GM19240 (cell line): ENCODE measurements at regions not wholly inside any gene's neighbourhood (a gene's known extent, or its start where the extent isn't known, plus 50 kb on each side); places are given as distances from the start of the nearest gene placed in this dataset.
"Not testable (repeated sequence)": the region's sequence is repeated elsewhere in the genome, so short reads cannot be mapped to it uniquely, and the experiment has no call there.

Experiments
- DNase-seq: peaks from one replicate; pipeline ENCODE4 v3.0.0; 2011; ENCODE audit warnings: low spot score; ENCODE audit not compliant: insufficient read length

DNA sequence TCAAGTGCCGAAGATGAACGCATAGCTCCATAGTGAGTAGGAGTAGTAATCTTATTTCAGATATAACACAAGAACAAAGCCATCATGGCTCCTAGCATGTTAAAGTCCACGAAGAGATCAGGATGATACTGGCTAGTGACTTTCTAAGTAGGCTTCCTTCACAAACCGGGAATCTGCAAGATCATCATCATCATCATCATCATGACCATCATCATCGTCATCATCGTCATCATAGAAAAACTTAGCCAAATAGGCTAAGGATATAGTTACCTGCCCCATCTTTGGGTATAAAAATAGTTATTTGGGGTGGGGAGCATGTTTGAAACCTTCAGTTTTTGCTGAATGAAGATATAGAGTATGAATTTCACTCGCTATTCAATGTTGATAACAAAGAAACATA, 57.9 kb downstream of the PYDC2 start:
- DNase-seq = no peak

DNA sequence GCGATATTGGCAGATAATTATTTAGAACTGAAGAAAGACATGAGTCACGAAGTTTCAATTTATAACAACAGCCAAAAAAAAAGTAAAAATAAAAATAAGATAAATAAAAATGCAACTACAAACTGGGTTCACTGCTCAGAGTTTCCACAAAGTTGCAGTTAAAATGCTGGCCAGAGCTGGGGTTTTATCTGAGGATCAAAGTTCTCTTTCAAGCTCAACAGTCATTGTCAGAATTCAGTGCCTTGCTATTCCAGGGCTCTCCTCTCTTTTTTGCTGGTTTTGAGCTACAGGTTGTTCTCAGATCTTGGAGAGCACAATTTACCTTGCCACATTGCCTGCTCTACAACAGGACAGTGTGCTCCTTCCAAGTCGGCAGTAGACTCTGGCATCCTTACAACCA, 60.1 kb downstream of the PYDC2 start:
- DNase-seq = no peak

DNA sequence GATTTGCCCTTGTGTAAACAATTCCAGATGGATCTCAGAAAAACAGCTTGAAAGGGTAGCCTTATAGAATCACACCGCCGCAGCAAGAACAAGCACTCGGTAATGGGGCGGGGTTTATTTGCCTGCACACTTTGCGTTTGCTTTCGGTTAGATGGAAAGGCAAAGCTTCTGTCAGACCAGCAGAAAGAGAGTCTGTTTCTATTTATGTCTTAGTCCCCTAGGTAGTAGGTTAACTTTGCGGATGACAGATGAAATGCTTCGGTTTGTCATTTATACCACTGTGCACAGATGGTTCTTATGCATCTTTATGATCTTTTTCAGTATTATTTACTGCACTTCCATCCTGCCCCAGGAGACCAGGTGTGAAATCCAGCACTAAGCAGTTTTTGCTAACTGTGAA, 62.2 kb downstream of the PYDC2 start:
- DNase-seq = no peak

DNA sequence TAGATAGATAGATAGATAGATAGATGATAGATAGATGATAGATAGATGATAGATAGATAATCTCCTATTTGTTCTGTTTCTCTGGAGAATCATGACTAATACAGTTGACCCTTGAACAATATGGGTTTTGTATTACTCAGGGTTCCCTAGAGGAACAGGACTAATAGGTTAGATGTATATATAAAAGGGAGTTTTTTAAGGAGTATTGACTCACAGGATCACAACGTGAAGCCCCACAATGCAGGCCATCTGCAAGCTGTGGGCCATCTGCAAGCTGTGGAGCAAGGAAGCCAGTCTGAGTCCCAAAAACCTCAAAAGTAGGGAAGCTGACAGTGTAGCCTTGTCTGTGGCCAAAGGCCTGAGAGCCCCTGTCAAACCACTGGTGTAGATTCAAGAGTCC, 67.6 kb downstream of the PYDC2 start:
- no peak for DNase-seq

DNA sequence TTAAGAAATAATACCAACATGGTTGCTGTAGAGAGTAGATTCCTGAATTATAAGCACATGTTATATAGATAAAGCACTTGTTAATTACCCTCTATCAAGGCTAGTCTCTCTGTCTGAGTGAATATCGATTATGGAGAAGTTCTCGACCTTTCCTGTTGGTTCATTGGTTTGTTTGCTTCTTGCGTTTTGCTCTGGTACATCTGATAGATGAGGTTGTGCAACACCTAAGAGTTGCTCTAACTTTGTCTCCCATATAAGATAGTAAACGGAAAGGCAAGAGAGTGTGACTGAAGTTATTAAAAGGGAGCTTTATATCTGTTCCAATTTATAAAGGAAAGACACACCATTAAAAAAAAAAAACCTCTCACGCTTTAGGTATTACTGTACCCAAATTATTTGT, 69.0 kb downstream of the PYDC2 start:
- DNase-seq = no peak

DNA sequence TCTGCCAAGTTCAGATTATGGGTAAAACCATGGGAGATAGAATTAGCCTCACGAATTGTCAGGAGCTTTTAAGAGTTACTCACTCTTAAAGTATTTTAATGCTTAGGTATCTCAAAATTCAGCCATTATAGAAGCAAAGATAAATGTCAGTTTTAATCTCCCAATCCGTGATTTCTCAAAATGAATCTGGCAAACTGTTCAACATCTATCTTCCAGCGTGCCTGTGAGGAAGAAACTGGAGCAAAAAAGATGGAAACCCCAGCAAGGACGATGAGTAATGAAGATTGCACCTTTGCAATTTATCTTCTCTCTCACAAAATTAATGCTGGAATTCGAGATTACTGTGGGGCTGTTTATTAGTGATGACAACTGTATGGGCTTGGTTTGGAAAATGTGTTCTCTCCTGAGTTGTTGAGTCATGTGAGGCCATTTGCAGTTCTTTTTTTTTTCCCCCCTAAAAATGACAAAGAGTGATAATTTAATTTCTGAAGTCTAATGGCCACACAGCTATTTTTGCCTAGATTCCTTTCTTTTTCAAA, 70.5 kb downstream of the PYDC2 start:
- DNase-seq = no peak

DNA sequence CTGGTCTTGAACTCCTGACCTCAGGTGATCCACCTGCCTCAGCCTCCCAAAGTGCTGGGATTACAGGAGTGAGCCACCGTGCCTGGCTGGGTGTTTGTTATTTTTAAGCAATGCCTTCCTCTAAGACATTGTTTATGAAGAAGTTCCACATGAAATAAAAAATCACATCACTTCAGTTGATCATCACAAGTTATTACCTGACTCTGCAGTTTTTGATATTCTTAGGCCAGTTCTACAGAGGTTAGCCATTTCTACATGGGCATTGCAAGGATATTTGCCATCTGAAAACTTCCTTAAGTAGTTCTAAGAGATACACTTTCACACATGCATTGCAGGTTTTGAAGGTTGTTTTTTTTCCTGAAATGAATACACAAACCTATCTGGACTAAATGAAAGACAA, 82.1 kb downstream of the PYDC2 start:
- no peak for DNase-seq

DNA sequence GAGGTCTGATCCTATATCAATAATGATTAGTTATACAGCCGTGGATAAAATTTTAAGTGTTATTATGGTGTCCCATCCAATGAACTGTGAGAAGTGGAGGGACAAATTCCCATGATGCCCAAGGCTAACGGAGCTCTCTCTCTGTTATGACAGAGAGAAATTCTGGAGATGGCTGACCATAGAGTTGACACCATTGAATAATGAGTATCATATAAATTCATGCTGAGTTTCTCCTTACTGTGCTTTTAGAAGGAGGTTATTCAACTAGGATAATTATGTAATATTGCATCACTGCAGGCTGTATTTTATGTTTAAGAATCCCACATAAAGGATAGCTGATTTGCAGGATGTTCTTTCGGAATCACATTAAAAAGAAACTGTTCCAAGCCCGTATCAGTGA, 82.9 kb downstream of the PYDC2 start:
- no peak for DNase-seq

DNA sequence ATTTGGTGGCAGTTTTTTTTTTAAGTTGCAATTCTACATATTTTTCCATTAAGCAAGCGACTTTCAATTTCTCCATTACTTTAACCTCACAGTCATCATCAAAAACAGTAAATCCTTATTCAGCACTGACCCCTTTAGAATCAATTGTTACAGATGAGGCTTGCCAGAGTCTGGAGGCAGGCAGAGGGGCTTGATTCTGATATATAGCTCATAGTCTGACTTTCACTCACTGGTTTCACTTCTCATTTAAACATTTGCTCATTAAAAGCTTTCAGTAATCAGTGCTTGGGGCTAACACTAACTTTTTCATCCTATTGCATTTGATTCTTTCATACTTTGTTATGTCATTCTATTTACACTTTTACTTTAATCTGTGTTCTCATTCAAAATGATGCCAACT, 88.4 kb downstream of the PYDC2 start:
- DNase-seq = no peak

DNA sequence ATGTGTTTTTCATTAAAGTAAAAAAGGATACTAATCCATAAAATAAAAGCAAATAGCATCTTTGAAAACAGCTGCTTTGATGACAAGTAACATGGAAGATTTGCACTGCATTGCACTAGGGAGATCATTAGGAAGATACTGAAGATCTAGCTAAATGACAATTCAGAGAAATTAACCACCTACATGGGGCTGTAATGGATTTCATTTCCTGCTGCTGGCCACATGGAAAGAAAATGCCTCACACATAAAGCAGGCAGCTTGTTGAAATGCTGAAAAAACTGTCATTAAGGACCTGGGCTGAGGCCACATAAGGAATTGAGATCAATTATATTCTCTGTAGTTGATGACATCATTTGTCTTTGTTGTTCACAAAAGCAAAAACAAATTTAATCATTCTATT, 94.1 kb downstream of the PYDC2 start:
- no peak for DNase-seq

DNA sequence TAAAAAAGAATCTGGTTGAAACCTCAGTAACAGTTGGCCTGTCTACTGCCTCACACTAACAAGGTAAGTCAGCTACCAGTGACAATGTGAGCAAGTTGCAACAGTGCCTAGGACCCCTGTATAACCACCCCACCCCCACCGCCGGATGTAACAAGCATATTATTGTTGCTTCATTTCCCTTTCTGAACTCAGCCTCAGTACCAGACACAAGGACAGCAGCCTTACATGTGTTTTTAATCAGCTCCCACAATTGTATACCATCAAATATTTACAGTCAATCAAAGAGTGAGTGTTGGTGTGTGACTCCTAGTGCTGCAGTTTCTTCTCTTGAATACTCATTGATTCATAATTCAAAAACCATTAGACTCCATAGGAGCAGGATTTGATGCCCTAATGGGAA, 96.4 kb downstream of the PYDC2 start:
- no peak for DNase-seq

DNA sequence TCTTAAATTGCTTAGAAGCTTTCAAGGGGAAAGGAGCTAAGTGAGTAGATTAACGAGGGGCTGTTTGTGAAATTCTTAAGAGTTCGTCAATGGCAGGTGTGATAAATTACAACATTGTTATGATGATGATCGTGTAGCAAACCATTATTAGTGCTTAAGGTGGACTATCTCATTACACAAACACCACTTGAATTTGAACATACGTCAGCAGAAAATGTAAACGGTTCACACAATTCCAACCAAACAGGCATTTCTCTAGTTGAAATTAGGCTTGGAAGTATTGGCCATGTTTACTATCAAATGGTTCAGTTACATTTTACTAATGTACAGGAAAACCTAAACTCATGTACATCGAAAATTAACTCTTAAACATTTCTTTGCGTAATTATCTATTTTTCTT, 102.8 kb downstream of the PYDC2 start:
- DNase-seq = no peak

DNA sequence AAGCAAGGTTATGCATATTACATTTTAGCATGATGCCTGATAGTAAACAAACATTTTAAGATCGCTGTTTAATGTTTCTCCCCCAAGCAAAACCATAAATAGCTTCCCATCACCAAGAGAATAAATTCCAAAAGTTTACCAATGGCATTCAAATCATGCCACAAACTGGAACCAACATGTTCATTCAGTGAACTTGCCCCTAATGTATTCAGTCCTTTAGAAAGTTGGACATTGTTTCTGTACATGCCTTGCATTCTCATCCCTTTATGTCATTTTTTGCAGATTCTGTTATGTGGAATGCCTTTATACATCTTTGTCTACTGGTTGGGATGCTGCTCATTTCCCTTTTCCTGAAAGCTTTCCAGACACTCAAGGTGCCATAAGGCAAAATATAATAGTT, 105.5 kb downstream of the PYDC2 start:
- DNase-seq = no peak

DNA sequence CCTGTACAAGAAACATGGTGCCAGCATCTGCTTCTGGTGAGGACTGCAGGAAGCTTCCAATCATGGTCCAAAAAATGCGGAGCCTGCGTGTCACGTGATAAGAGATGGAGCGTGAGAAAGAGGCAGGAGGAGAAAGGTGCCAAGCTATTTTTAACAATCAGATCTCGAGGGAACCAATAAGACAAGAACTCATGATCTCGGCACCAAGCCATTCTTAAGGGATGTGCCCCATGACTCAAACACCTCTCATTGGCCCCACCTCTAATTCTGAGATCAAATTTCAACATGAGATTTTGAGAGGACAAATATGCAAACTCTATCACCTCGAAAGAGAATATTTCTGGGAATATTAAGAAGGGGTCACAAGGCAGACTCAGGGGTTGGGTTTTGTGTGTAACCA, 107.2 kb downstream of the PYDC2 start:
- DNase-seq = no peak

DNA sequence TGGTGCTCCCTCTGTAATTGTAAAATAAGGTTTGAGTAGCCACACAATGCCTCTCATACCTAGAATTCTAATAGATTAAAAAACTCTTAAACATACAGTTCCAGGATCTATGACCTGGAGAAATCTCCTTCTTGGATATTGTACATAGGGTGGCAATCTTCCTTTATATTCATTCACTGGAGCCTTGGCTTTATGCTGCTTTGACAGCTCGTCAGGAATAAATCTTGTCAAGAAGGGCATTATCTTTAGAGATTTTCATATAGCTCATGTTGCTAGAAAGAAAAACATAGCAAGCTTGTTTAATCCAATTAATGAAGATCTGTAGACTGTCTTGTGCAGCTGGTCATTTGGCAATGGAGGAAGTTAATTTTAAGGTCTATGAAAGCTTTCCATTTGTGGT, 131.1 kb downstream of the PYDC2 start:
- no peak for DNase-seq

DNA sequence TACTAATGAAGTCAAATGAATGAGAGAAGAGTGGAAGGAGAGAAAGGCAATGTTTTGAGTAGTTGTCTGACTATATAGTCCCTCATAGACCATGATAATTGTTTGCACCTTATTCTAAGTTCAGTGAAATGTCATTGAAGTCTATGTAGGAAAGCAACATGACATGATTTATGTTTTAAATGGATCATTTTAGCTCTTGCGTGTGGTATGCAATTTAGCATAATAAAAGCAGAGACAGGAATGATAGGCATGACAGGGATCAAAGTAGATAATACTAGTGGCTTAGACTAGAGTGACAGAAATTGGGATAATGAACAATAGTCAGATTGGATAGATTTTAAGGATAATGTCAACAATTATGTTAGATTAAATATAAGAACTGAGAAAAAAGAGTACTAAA, 132.5 kb downstream of the PYDC2 start:
- no peak for DNase-seq

DNA sequence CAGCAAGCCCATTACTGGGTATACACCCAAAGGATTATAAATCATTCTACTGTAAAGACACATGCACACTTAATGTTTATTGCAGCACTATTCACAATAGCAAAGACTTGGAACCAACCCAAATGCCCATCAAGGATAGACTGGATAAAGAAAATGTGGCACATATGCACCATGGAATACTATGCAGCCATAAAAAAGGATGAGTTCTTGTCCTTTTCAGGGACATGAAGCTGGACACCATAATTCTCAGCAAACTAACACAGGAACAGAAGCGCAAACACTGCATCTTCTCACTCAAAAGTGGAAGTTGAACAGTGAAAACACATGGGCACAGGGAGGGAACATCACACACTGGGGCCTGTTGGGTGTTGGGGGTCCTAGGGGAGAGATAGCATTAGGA, 154.5 kb downstream of the PYDC2 start:
- not testable (repeated sequence) for DNase-seq

DNA sequence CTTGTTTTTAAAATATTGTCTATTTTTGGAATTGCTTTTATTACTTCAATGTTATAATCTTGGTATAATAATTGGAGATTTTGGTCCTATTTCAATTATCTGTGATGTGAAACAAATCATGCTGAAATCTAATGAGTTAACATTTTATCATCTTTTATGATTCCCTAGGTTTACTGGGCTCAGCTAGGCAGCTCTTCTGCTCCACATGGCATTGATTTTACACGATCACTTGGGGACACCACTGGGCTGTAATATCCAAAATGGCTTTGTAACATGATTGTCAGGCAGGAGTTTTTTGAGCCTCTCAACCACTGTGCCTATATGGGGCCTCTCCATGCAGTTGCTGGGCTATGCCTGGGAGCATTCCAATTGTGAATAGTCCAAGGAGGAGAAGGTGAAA, 163.3 kb downstream of the PYDC2 start:
- DNase-seq = no peak

DNA sequence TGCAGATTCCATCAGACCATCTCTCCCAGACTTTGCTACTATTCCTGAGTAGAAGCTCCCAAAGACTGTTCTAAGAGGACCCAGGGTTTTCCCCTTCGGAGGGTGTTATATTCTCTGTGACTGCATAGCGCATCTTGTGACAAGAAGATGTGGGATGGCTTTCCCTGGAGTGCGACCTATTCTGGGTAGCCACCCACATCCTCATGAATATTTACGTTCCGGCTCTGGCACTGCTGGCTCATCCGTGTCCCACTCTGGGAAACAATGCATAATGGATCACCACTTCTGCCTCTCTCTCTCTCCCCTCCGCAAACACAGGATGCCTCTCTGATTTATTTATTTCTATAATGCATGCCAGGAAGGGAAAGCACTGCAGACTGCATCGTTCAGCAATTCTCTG, 166.1 kb downstream of the PYDC2 start:
- DNase-seq = no peak

DNA sequence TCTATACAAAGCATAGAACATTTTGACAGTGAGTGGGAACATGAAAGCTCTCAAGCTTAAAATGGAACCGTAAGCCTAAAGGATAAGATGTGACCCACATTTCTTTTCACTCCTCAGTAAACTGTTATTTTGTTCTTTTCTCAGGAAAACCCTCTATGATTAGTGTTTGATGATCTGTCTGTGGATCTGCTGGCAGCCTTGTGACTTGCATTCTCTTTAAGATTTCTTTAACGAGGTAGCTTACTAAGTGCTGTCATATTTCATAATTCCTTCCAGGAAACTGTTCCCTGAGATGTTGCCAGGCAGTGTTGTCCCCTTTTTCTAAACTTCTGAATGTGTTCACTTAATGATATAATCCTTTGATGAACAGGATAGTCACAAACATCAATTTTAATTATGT, 167.6 kb downstream of the PYDC2 start:
- DNase-seq = no peak

DNA sequence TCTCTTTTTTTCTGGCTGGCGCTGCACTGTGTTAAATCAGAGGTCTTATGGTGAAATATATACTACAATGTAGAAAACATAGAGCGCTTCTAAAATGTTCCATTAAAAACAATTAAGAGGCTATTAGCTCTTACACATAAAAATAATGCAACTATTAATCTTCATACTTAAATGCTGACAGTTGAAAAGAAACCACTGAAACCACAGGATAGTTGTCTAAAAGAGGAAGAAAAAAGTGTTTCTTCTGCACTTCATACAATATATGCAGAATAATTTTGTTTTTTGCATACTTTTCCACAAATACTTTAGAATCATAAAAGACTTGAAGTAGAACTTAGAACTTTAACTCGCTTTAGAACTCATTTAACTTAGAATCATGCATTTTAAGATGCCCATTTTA, 170.5 kb downstream of the PYDC2 start:
- no peak for DNase-seq

DNA sequence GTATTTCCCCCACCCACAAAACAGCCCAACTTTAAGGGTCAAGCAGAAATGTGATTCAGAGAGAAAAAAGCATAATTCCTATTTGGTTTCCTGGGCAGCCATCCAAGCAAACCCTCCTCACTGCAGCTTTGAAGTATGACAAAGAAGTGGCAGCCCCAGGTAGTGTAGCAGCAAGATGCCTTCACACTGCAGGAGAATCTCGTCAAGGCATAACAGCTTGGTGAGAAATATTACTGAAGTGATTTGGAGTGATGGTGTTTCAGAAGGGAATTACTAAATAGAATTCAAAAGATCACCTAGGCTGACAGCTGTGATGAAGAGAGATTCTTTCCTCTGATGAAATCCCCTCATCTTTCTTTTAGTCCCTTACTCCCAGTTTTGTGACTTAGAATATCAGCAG, 173.9 kb downstream of the PYDC2 start:
- no peak for DNase-seq

DNA sequence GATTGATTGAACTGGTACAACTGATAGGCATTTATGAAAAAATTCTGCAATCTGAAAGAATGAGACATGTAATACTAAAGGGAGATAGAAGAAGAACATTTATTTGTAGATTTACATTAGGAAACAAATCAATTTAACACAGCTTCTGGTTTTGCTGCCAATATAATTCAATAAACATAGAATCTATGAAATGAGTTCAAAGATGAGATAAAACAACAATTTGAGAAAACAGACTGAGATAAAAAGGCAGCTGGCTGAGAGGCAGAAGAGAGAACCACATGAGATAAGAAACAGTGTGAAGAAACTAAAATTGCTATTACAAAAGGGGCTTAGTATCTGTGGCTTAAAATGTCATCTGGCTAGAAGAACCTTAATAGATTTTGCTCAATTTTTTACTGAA, 176.6 kb downstream of the PYDC2 start:
- DNase-seq = no peak

DNA sequence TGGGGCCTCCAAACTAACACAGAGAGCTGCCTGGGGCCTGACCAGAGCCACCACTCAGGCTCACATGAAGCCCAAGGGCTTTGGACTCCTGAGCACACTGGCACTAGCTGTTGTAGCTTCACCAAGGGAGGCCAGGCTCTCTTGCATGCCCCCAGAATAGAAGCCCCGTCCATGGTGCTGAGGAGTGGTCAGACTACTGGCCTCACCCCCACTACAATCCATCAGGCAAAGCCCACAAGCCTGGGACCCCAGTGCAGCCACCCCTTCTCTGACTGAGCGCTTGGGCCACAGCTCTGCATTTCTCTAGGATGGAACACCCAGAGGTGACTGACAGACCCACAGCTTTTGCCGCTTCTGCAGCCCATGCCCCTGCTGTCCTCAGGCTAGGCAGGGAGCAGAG, 180.8 kb downstream of the PYDC2 start:
- no peak for DNase-seq
